ENCODE measurements at regions not wholly inside any gene's neighbourhood (a gene's known extent, or its start where the extent isn't known, plus 50 kb on each side); places are given as distances from the start of the nearest gene placed in this dataset.
"Not testable (repeated sequence)": the region's sequence is repeated elsewhere in the genome, so short reads cannot be mapped to it uniquely, and the experiment has no call there.

DNA sequence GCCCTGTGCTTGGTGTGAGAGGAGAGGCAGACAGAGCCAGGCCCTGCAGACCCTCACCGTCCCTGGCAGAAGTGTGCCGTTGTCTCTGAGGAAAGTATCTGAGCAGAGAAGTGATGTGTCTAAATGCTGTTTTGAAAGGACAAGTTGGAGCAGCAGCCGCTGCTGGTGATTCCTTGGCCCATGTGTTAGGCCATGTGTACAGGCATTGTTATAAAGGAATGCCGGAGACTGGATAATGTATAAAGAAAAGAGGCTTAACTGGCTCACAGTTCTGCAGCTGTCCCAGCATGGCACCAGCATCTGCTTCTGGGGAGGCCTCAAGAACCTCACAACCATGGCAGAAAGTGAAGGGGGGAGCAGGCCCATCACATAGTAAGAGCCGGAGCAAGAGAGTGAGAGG lies 334.6 kb upstream of the ATP10A start:
- intact Hi-C loops (cut with micrococcal nuclease; ENCODE audit: unreplicated experiment), result no loop called here
- CTCF ChIA-PET, result no interaction called here
- peaks cover 10% of the 10 kb centered on the region for H3K27me3 Mint-ChIP-seq (ENCODE audit: insufficient read depth, unreplicated experiment)

DNA sequence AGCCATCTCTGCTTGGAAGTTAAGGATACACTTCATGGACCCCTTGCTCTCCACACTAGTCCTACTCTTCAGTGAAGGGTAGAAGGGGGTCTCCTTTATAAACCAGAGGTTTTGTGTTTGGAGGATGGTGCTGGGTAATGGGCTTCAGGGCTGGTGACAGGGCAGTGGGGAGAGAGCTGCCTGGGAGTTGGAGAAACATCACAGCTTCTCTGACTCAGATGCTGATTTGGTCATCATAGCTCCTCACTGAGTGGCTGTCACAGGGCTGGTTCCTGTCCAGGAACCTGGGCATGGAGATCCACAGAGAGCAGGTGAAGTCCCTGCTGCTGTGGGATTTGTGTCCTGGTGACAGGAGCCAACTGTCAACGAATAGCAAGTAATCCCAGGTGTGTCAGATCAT lies 333.9 kb upstream of the ATP10A start:
- DNase-seq, result no peak
- ChIA-PET CTCF (no interaction called here), POLR2A (no interaction called here)
- no peaks in the 10 kb centered on the region for H3K9me3 Mint-ChIP-seq (ENCODE audit: unreplicated experiment)
- H3K4me3 Mint-ChIP-seq (ENCODE audit: unreplicated experiment), result no peak overlapping the region
- H3K27ac Mint-ChIP-seq (ENCODE audit: unreplicated experiment), result no peak overlapping the region
- TF ChIP-seq, protein P1, sequence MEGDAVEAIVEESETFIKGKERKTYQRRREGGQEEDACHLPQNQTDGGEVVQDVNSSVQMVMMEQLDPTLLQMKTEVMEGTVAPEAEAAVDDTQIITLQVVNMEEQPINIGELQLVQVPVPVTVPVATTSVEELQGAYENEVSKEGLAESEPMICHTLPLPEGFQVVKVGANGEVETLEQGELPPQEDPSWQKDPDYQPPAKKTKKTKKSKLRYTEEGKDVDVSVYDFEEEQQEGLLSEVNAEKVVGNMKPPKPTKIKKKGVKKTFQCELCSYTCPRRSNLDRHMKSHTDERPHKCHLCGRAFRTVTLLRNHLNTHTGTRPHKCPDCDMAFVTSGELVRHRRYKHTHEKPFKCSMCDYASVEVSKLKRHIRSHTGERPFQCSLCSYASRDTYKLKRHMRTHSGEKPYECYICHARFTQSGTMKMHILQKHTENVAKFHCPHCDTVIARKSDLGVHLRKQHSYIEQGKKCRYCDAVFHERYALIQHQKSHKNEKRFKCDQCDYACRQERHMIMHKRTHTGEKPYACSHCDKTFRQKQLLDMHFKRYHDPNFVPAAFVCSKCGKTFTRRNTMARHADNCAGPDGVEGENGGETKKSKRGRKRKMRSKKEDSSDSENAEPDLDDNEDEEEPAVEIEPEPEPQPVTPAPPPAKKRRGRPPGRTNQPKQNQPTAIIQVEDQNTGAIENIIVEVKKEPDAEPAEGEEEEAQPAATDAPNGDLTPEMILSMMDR (IDR thresholded peaks at IDR 0.05; ENCODE audit: insufficient read depth in 1 of 2, low read depth in 1 of 2, low read length in 1 of 2, severe bottlenecking in 1 of 2, unreplicated experiment in 1 of 2), result no peak
- H3K9me3 ChIP-seq, result no peaks in the 10 kb centered on the region
- no TSS peak for BruUV-seq (replicated peaks)
- H3K36me3 ChIP-seq (ENCODE audit: control insufficient read depth, insufficient read depth, low read length), result no peaks in the 10 kb centered on the region
- H3K36me3 Mint-ChIP-seq (ENCODE audit: insufficient read depth, unreplicated experiment), result no peaks in the 10 kb centered on the region
- H3K4me1 ChIP-seq, result no peaks in the 10 kb centered on the region
- H3K4me1 Mint-ChIP-seq (ENCODE audit: low read depth, unreplicated experiment), result no peaks in the 10 kb centered on the region
- intact Hi-C loops (cut with micrococcal nuclease; ENCODE audit: unreplicated experiment), result no loop called here
- no peak overlapping the region for H3K4me3 ChIP-seq (ENCODE audit: low read depth, low read length)
- H3K27me3 ChIP-seq (replicated peaks; ENCODE audit: control insufficient read depth, insufficient read depth, low read length), result no peaks in the 10 kb centered on the region; the same call in 1 of the 2 replicates
- H3K27me3 Mint-ChIP-seq (ENCODE audit: insufficient read depth, unreplicated experiment), result peaks cover 10% of the 10 kb centered on the region

More for the DNA sequence above, 334.6 kb upstream of the ATP10A start:
- no peak overlapping the region for H3K27ac Mint-ChIP-seq (ENCODE audit: unreplicated experiment)
- Histone ChIP-seq H3K4me3 (ENCODE audit: low read depth, low read length) (no peak overlapping the region), H3K27me3 (replicated peaks; ENCODE audit: control insufficient read depth, insufficient read depth, low read length) (no peaks in the 10 kb centered on the region; the same call in 1 of the 2 replicates), H3K4me1 (no peaks in the 10 kb centered on the region), H3K36me3 (ENCODE audit: control insufficient read depth, insufficient read depth, low read length) (no peaks in the 10 kb centered on the region), H3K9me3 (no peaks in the 10 kb centered on the region)
- H3K9me3 Mint-ChIP-seq (ENCODE audit: unreplicated experiment), result no peaks in the 10 kb centered on the region
- DNase-seq, result no peak
- no peak overlapping the region for H3K4me3 Mint-ChIP-seq (ENCODE audit: unreplicated experiment)
- POLR2A ChIA-PET, result no interaction called here
- BruUV-seq (replicated peaks), result no TSS peak
- H3K4me1 Mint-ChIP-seq (ENCODE audit: low read depth, unreplicated experiment), result no peaks in the 10 kb centered on the region
- TF ChIP-seq, protein P1 (IDR thresholded peaks at IDR 0.05; ENCODE audit: insufficient read depth in 1 of 2, low read depth in 1 of 2, low read length in 1 of 2, severe bottlenecking in 1 of 2, unreplicated experiment in 1 of 2), result no peak
- H3K36me3 Mint-ChIP-seq (ENCODE audit: insufficient read depth, unreplicated experiment), result no peaks in the 10 kb centered on the region

DNA sequence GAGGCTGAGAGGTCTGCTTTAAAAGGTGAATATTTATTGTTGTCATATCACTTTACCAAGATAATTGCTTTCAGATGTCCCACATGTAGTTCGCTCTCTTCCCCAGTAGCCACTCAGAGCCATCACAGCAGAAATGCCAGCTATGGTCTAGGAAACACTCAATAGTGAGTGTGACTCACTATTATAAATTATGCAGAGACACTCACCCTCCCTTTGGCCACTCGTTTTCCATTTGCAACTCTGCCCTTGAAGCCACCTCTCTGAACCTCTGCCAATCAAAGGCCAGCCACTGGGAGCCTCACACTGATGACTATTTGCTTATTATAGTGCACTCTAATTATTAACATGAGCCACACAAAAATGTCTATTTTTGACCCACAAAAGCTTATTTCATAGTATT lies 328.1 kb upstream of the ATP10A start:
- H3K27me3 Mint-ChIP-seq (ENCODE audit: insufficient read depth, unreplicated experiment), result peaks cover 8% of the 10 kb centered on the region
- Histone ChIP-seq H3K9me3 (0 out of 2 replicates have a peak, but pooled peaks cover under 1% of the 10 kb centered on the region), H3K4me1 (no peaks in the 10 kb centered on the region), H3K36me3 (ENCODE audit: control insufficient read depth, insufficient read depth, low read length) (no peaks in the 10 kb centered on the region), H3K27me3 (replicated peaks; ENCODE audit: control insufficient read depth, insufficient read depth, low read length) (no peaks in the 10 kb centered on the region), H3K4me3 (ENCODE audit: low read depth, low read length) (no peak overlapping the region)
- BruUV-seq (replicated peaks), result no TSS peak
- no peaks in the 10 kb centered on the region for H3K36me3 Mint-ChIP-seq (ENCODE audit: insufficient read depth, unreplicated experiment)
- intact Hi-C loops (cut with micrococcal nuclease; ENCODE audit: unreplicated experiment), result no loop called here
- ChIA-PET CTCF (no interaction called here), POLR2A (no interaction called here)
- no peak overlapping the region for H3K27ac Mint-ChIP-seq (ENCODE audit: unreplicated experiment)
- no peaks in the 10 kb centered on the region for H3K9me3 Mint-ChIP-seq (ENCODE audit: unreplicated experiment)
- no peak overlapping the region for H3K4me3 Mint-ChIP-seq (ENCODE audit: unreplicated experiment)
- no peaks in the 10 kb centered on the region for H3K4me1 Mint-ChIP-seq (ENCODE audit: low read depth, unreplicated experiment)
- TF ChIP-seq, protein P1 (IDR thresholded peaks at IDR 0.05; ENCODE audit: insufficient read depth in 1 of 2, low read depth in 1 of 2, low read length in 1 of 2, severe bottlenecking in 1 of 2, unreplicated experiment in 1 of 2), result no peak
- DNase-seq, result no peak

DNA sequence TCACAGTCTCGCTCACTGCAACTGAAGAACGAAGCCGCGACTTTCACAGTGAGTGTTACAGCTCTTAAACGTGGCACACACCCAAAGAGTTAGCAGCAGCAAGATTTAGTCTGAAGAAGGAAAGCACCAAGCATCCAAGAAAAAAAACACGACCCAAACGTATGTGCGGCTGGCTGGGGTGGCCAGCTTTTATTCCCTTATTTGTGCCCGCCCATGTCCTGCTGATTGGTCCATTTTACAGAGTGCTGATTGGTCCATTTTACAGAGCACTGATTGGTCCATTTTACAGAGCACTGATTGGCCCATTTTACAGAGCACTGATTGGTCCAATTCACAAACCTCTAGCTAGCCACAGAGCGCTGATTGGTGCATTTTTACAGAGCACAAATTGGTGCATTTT lies 323.0 kb upstream of the ATP10A start:
- H3K4me1 Mint-ChIP-seq (ENCODE audit: low read depth, unreplicated experiment); POLR2A ChIA-PET; BruUV-seq (replicated peaks); H3K36me3 ChIP-seq (ENCODE audit: control insufficient read depth, insufficient read depth, low read length); intact Hi-C loops (cut with micrococcal nuclease; ENCODE audit: unreplicated experiment); H3K9me3 Mint-ChIP-seq (ENCODE audit: unreplicated experiment); H3K9me3 ChIP-seq; H3K4me1 ChIP-seq; CTCF ChIA-PET; H3K27ac Mint-ChIP-seq (ENCODE audit: unreplicated experiment); H3K27me3 ChIP-seq (replicated peaks; ENCODE audit: control insufficient read depth, insufficient read depth, low read length); H3K4me3 Mint-ChIP-seq (ENCODE audit: unreplicated experiment); DNase-seq; H3K36me3 Mint-ChIP-seq (ENCODE audit: insufficient read depth, unreplicated experiment); H3K4me3 ChIP-seq (ENCODE audit: low read depth, low read length); H3K27me3 Mint-ChIP-seq (ENCODE audit: insufficient read depth, unreplicated experiment): not testable (repeated sequence)

Data from Caco-2 (cell line).